K562 (cell line): ENCODE measurements at regions not wholly inside any gene's neighbourhood (a gene's known extent, or its start where the extent isn't known, plus 50 kb on each side); places are given as distances from the start of the nearest gene placed in this dataset.

ENCODE experiments used
- ATAC-seq: fragments of 200-7000 bp; cut with Tn5 transposase; 3 replicates; pipeline ENCODE4 v1.9.1; 2020; ENCODE audit warnings: moderate library complexity
- BruUV-seq: library from RNA; stranded (reverse); fragments of 400-500 nt; replicated peaks from 2 replicates; lab custom pipeline; 2021; lab: Mats Ljungman, UMichigan
- CTCF ChIA-PET: fragments of 300-600 bp; formaldehyde crosslinking; extraction: SDS; loops from one replicate; lab custom pipeline; 2021; ENCODE audit warnings: low intra/inter-chr PET ratio; lab: Yijun Ruan, JAX
- POLR2A ChIA-PET: fragments of 300-600, 350-650 bp; sonication (Branson Sonifier 250); formaldehyde crosslinking; extraction: SDS; loops from one replicate; lab custom pipeline; 2021; ENCODE audit warnings: antibody characterized with exemption, inconsistent platforms; lab: Yijun Ruan, JAX
- DNase-seq, 4 experiments: peaks; one replicate each; pipeline versions ENCODE4 v3.0.0 to v3.0.0-alpha.2; 2011 to 2018; ENCODE audit warnings: low spot score in 3 of 4, mixed read lengths in 3 of 4; ENCODE audit errors: extremely low read depth in 1 of 4
- FAIRE-seq: peaks from 2 replicates; lab custom pipeline; 2011; peaks lifted over from hg19 to GRCh38; lab: Jason Lieb, UNC
- H2AFZ ChIP-seq: 2 replicates; pipeline ENCODE4 v1.6.0; 2011; ENCODE audit warnings: low read depth, low read length, control low read depth, inconsistent platforms
- H3K27ac ChIP-seq: fragments of 200-600 bp; 3 replicates; pipeline ENCODE4 v1.8.0; 2011; ENCODE audit warnings: low read depth, mild to moderate bottlenecking, control low read depth, inconsistent platforms, low read length, moderate library complexity, mixed read lengths; ENCODE audit errors: extremely low read depth
- H3K27me3 ChIP-seq, 2 experiments: fragments of 300-600 bp in 1 of 2; 2 replicates in 1 of 2; 3 replicates in 1 of 2; pipeline versions ENCODE4 v1.6.0 to v1.8.0; 2011; ENCODE audit warnings: inconsistent platforms in 2 of 2, low read length in 2 of 2, mild to moderate bottlenecking in 1 of 2, mixed read lengths in 1 of 2, moderate library complexity in 1 of 2; ENCODE audit not compliant: control insufficient read depth in 2 of 2, insufficient read depth in 2 of 2
- H3K36me3 ChIP-seq: fragments of 300-600 bp; 3 replicates; pipeline ENCODE4 v1.8.0; 2011; ENCODE audit warnings: mild to moderate bottlenecking, low read length, inconsistent platforms; ENCODE audit not compliant: control insufficient read depth, insufficient read depth
- H3K4me1 ChIP-seq, 2 experiments: fragments of 200-600 bp in 1 of 2; replicated peaks in 1 of 2; 2 replicates in 1 of 2; 3 replicates in 1 of 2; pipeline versions ENCODE4 v1.5.1 to v1.8.0; 2011; ENCODE audit warnings: inconsistent platforms in 2 of 2, low read length in 2 of 2, mild to moderate bottlenecking in 1 of 2, mixed read lengths in 1 of 2, moderate library complexity in 1 of 2; ENCODE audit not compliant: control insufficient read depth in 2 of 2, insufficient read depth in 2 of 2
- H3K4me2 ChIP-seq: 2 replicates; pipeline ENCODE4 v1.6.1; 2011; ENCODE audit warnings: low read length, control low read depth, inconsistent platforms, mixed read lengths; ENCODE audit not compliant: insufficient read depth
- H3K4me3 ChIP-seq: fragments of 200-600 bp; sonication (generic), shearing (Covaris generic); 2 replicates; pipeline ENCODE4 v1.5.1; 2016; ENCODE audit warnings: control low read depth, inconsistent platforms
- H3K79me2 ChIP-seq: fragments of 200-600 bp; 3 replicates; pipeline ENCODE4 v1.8.0; 2011; ENCODE audit warnings: low read length, inconsistent platforms; ENCODE audit not compliant: control insufficient read depth, insufficient read depth
- H3K9ac ChIP-seq, 2 experiments: 2 replicates each; pipeline versions ENCODE4 v1.6.0 to v1.6.1; 2011; ENCODE audit warnings: low read depth in 2 of 2, low read length in 2 of 2, control low read depth in 1 of 2, inconsistent platforms in 1 of 2, mild to moderate bottlenecking in 1 of 2, mixed read lengths in 1 of 2; ENCODE audit not compliant: insufficient read depth in 1 of 2
- H3K9me1 ChIP-seq: one replicate; pipeline ENCODE4 v1.6.0; 2011; ENCODE audit warnings: inconsistent platforms, mild to moderate bottlenecking, low read length, moderate library complexity; ENCODE audit not compliant: control insufficient read depth, insufficient read depth
- H3K9me3 ChIP-seq: replicated peaks from 2 replicates; pipeline ENCODE4 v1.5.1; 2011; ENCODE audit warnings: low read depth, low read length, inconsistent platforms; ENCODE audit not compliant: control insufficient read depth, insufficient read depth
- H4K20me1 ChIP-seq: replicated peaks from 2 replicates; pipeline ENCODE4 v1.6.1; 2011; ENCODE audit warnings: low read length, inconsistent platforms, mixed read lengths; ENCODE audit not compliant: control insufficient read depth, insufficient read depth
- CC2D1A ChIP-seq: fragments of 450-650 bp; IDR thresholded peaks from 2 replicates; pipeline ENCODE4 v1.6.1; 2017; ENCODE audit warnings: mild to moderate bottlenecking
- CHCHD3 ChIP-seq: fragments of 250-450 bp; sonication (Bioruptor Pico); IDR thresholded peaks from 2 replicates; pipeline ENCODE4 v2.1.2; 2022; ENCODE audit warnings: mild to moderate bottlenecking
- ZNF316 ChIP-seq: fragments of 450-650 bp; IDR thresholded peaks from 2 replicates; pipeline ENCODE4 v1.6.1; 2016
- ZNF57 ChIP-seq: fragments of 450-650 bp; formaldehyde crosslinking; IDR thresholded peaks from 2 replicates; pipeline ENCODE4 v1.4.0; 2020; ENCODE audit warnings: mild to moderate bottlenecking, moderate library complexity
- ZNF764 ChIP-seq: fragments of 250-450 bp; sonication (Bioruptor Pico); IDR thresholded peaks from 2 replicates; pipeline ENCODE4 v1.4.0; 2020; ENCODE audit warnings: low read depth, mild to moderate bottlenecking, moderate library complexity
- WGBS: fragments of 100-300 bp; shearing (Covaris generic); methylation state at CpG from one replicate; pipeline ENCODE4 v1.1.6; 2016; ENCODE audit warnings: low coverage, mixed read lengths; ENCODE audit not compliant: insufficient coverage; ENCODE audit errors: missing lambda C conversion rate; 5-methylcytosine and 5-hydroxymethylcytosine counted together
- in situ Hi-C: fragments of 300-500 bp; cut with MboI; formaldehyde crosslinking; loops from 4 replicates; pipeline ENCODE4 v1.15.0; 2018; ENCODE audit warnings: inconsistent platforms, mixed read lengths
- intact Hi-C: fragments of 100-400 bp; cut with micrococcal nuclease; formaldehyde crosslinking; loops from 2 replicates; pipeline ENCODE4 v1.14.2; 2022
- TF ChIP-seq, protein P1 (sequence below): fragments of 450-650 bp; IDR thresholded peaks from 2 replicates; pipeline ENCODE4 v1.6.1; 2018; ENCODE audit not compliant: partially characterized antibody

DNA sequence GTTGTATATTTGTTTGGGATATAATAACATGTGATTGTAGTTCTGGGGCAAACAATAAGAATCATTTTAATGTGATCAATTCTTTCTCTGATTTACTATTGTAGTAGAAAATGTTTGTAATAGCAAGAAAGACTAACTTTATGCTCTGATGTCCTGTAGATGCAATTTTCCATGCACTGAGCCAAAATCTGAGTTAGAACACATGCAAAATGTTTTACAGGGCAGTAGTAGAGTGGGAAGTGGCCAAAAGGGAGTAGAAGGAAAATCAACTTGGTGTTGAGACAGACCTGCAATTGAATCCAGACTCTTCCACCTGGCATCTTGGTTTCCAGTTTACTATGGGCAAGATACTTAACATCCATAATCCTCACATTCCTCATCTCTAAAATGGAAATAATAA, 93.5 kb upstream of the BMP5 start (continued):
- TF ChIP-seq, protein P1, sequence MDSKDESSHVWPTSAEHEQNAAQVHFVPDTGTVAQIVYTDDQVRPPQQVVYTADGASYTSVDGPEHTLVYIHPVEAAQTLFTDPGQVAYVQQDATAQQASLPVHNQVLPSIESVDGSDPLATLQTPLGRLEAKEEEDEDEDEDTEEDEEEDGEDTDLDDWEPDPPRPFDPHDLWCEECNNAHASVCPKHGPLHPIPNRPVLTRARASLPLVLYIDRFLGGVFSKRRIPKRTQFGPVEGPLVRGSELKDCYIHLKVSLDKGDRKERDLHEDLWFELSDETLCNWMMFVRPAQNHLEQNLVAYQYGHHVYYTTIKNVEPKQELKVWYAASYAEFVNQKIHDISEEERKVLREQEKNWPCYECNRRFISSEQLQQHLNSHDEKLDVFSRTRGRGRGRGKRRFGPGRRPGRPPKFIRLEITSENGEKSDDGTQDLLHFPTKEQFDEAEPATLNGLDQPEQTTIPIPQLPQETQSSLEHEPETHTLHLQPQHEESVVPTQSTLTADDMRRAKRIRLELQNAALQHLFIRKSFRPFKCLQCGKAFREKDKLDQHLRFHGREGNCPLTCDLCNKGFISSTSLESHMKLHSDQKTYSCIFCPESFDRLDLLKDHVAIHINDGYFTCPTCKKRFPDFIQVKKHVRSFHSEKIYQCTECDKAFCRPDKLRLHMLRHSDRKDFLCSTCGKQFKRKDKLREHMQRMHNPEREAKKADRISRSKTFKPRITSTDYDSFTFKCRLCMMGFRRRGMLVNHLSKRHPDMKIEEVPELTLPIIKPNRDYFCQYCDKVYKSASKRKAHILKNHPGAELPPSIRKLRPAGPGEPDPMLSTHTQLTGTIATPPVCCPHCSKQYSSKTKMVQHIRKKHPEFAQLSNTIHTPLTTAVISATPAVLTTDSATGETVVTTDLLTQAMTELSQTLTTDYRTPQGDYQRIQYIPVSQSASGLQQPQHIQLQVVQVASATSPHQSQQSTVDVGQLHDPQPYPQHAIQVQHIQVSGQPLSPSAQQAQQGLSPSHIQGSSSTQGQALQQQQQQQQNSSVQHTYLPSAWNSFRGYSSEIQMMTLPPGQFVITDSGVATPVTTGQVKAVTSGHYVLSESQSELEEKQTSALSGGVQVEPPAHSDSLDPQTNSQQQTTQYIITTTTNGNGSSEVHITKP, result no peak
- TF ChIP-seq ZNF764 (CRISPR knock-in tag), result no peak
- no peak for TF ChIP-seq ZNF57 (CRISPR knock-in tag)
- no peak for TF ChIP-seq CHCHD3 (CRISPR knock-in tag)
- no peak for TF ChIP-seq ZNF316
- TF ChIP-seq, all 486 proteins: peak for 0

DNA sequence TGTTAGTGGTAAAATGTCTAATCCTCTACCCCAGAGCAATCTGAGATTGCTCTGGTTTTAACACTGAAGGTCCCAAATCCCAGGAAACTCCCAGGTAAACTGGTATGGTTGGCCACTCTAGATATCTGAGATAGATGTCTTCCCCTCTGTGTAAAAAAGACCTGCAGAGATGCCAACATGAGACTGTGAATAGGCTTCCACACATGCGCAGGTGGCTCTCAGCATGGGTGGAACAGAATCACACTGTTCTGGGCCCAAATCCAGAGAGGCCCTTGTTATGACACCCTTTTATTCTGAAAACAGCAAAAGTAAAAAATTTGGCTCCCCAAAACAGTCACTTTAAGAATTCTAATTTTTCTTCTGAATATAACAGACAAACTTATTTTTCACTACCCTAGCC, 88.7 kb upstream of the BMP5 start:
- no peaks in the 10 kb centered on the region for H4K20me1 ChIP-seq
- BruUV-seq, result no TSS peak
- no peaks in the 10 kb centered on the region for H3K9me1 ChIP-seq
- no peak overlapping the region for H3K9ac ChIP-seq
- H3K9me3 ChIP-seq, result no peaks in the 10 kb centered on the region
- CTCF ChIA-PET, result no interaction called here
- no peaks in the 10 kb centered on the region for H3K27me3 ChIP-seq
- ATAC-seq (no peak), FAIRE-seq (no peak), DNase-seq (no peak)
- H3K4me3 ChIP-seq, result no peak overlapping the region
- no peak overlapping the region for H2AFZ ChIP-seq
- POLR2A ChIA-PET, result no interaction called here
- intact Hi-C loops (no loop called here), in situ Hi-C loops (no loop called here)
- no peaks in the 10 kb centered on the region for H3K79me2 ChIP-seq
- no CpG with 5 or more reads among the region's 1 CpG for WGBS
- no peak for TF ChIP-seq CC2D1A
- H3K27ac ChIP-seq, result no peak overlapping the region
- no peaks in the 10 kb centered on the region for H3K4me1 ChIP-seq
- no peaks in the 10 kb centered on the region for H3K36me3 ChIP-seq
- no peak overlapping the region for H3K4me2 ChIP-seq
